ENCODE measurements at regions not wholly inside any gene's neighbourhood (a gene's known extent, or its start where the extent isn't known, plus 50 kb on each side); places are given as distances from the start of the nearest gene placed in this dataset.

GRCh38 chr13:74043237-74043636 lies 91.0 kb downstream of the KLF12 start:
- DNase-seq (ENCODE audit: low read depth, low spot score), result no peak

- DNase-seq (ENCODE audit: low read depth, low spot score), result peak; percentile 81
Observed at GRCh38 chr13:74040200-74040599, 94.0 kb downstream of the KLF12 start.

GRCh38 chr13:74039667-74040066 lies 94.5 kb downstream of the KLF12 start:
- no peak for DNase-seq (ENCODE audit: low read depth, low spot score)

- no peak for DNase-seq (ENCODE audit: low read depth, low spot score)
Observed at GRCh38 chr13:74039154-74039553, 95.0 kb downstream of the KLF12 start.

GRCh38 chr13:74037762-74038161 lies 96.4 kb downstream of the KLF12 start:
- no peak for DNase-seq (ENCODE audit: low read depth, low spot score)

- peak; percentile 95 for DNase-seq (ENCODE audit: low read depth, low spot score)
Observed at GRCh38 chr13:74036373-74036772, 97.8 kb downstream of the KLF12 start.

GRCh38 chr13:74035896-74036295 lies 98.3 kb downstream of the KLF12 start:
- DNase-seq (ENCODE audit: low read depth, low spot score), result peak; percentile 41

GRCh38 chr13:74032325-74032724 lies 101.9 kb downstream of the KLF12 start:
- DNase-seq (ENCODE audit: low read depth, low spot score), result no peak

GRCh38 chr13:74027161-74027779 lies 106.9 kb downstream of the KLF12 start:
- DNase-seq (ENCODE audit: low read depth, low spot score), result no peak

- DNase-seq (ENCODE audit: low read depth, low spot score), result peak; percentile 62
Observed at GRCh38 chr13:74026753-74027152, 107.5 kb downstream of the KLF12 start.

GRCh38 chr13:74025369-74025768 lies 108.8 kb downstream of the KLF12 start:
- DNase-seq (ENCODE audit: low read depth, low spot score), result no peak

GRCh38 chr13:74024856-74025255 lies 109.3 kb downstream of the KLF12 start:
- DNase-seq (ENCODE audit: low read depth, low spot score), result no peak

- no peak for DNase-seq (ENCODE audit: low read depth, low spot score)
Observed at GRCh38 chr13:74024314-74024713, 109.9 kb downstream of the KLF12 start.

- DNase-seq (ENCODE audit: low read depth, low spot score), result no peak
Observed at GRCh38 chr13:74023484-74023883, 110.7 kb downstream of the KLF12 start.

GRCh38 chr13:74021505-74021904 lies 112.7 kb downstream of the KLF12 start:
- DNase-seq (ENCODE audit: low read depth, low spot score), result no peak

GRCh38 chr13:74018062-74018431 lies 116.2 kb downstream of the KLF12 start:
- DNase-seq (ENCODE audit: low read depth, low spot score), result no peak

GRCh38 chr13:74017301-74018061 lies 116.7 kb downstream of the KLF12 start:
- no peak for DNase-seq (ENCODE audit: low read depth, low spot score)

- DNase-seq (ENCODE audit: low read depth, low spot score), result no peak
Observed at GRCh38 chr13:74015137-74015536, 119.1 kb downstream of the KLF12 start.

GRCh38 chr13:74009100-74009668 lies 125.0 kb downstream of the KLF12 start:
- DNase-seq (ENCODE audit: low read depth, low spot score), result no peak

GRCh38 chr13:74006666-74007065 lies 127.5 kb downstream of the KLF12 start:
- DNase-seq (ENCODE audit: low read depth, low spot score), result no peak

- no peak for DNase-seq (ENCODE audit: low read depth, low spot score)
Observed at GRCh38 chr13:74005320-74006157, 128.7 kb downstream of the KLF12 start.

- DNase-seq (ENCODE audit: low read depth, low spot score), result no peak
Observed at GRCh38 chr13:74004109-74004508, 130.1 kb downstream of the KLF12 start.

Data from ELF-1 (cell line).